SK-N-SH (cell line): ENCODE measurements at regions not wholly inside any gene's neighbourhood (a gene's known extent, or its start where the extent isn't known, plus 50 kb on each side); places are given as distances from the start of the nearest gene placed in this dataset.

Experiments
- EP300 ChIP-seq, 2 experiments: IDR thresholded peaks; 2 replicates each; pipeline versions ENCODE4 v1.4.0 to v1.6.1; 2012; ENCODE audit warnings: borderline replicate concordance in 1 of 2, low read depth in 1 of 2, low read length in 1 of 2
- EZH2phosphoT487 ChIP-seq: fragments of 200-600 bp; sonication (generic); IDR thresholded peaks from 2 replicates; pipeline ENCODE4 v1.6.1; 2017; ENCODE audit warnings: low read depth, mixed run types, mild to moderate bottlenecking, antibody characterized with exemption, moderate library complexity, borderline replicate concordance
- GABPA ChIP-seq: IDR thresholded peaks from 2 replicates; pipeline ENCODE4 v1.4.0; 2012; ENCODE audit warnings: low read depth, mild to moderate bottlenecking
- MXI1 ChIP-seq: IDR thresholded peaks from 2 replicates; pipeline ENCODE4 v1.6.1; 2012; ENCODE audit warnings: mild to moderate bottlenecking, low read depth, low read length, improper control_type of control experiment
- POLR2AphosphoS5 ChIP-seq: IDR thresholded peaks from 2 replicates; pipeline ENCODE4 v1.6.1; 2012; ENCODE audit warnings: low read depth, low read length
- RCOR1 ChIP-seq: fragments of 150-350 bp; IDR thresholded peaks from 2 replicates; pipeline ENCODE4 v1.6.1; 2017; ENCODE audit warnings: antibody characterized with exemption, low read length
- SIN3A ChIP-seq: IDR thresholded peaks from 2 replicates; pipeline ENCODE4 v1.6.1; 2012; ENCODE audit warnings: low read depth, mild to moderate bottlenecking, low read length, moderate library complexity, borderline replicate concordance
- SMC3 ChIP-seq: IDR thresholded peaks from 2 replicates; pipeline ENCODE4 v1.6.1; 2012; ENCODE audit warnings: low read depth, low read length, improper control_type of control experiment
- TAF1 ChIP-seq: IDR thresholded peaks from 2 replicates; pipeline ENCODE4 v1.6.1; 2012; ENCODE audit warnings: low read depth, mild to moderate bottlenecking, low read length, moderate library complexity, borderline replicate concordance
- YY1 ChIP-seq: IDR thresholded peaks from 2 replicates; pipeline ENCODE4 v1.4.0; 2012; ENCODE audit warnings: low read depth, mild to moderate bottlenecking
- TF ChIP-seq, protein P1 (sequence below): IDR thresholded peaks from 2 replicates; pipeline ENCODE4 v1.4.0; 2012; ENCODE audit warnings: low read depth, borderline replicate concordance
- TF ChIP-seq, protein P2 (sequence below): fragments of 200-600 bp; sonication (generic); IDR thresholded peaks from 2 replicates; pipeline ENCODE4 v1.6.1; 2017; ENCODE audit warnings: antibody characterized with exemption, mild to moderate bottlenecking, moderate library complexity
- TF ChIP-seq, protein P3 (sequence below): IDR thresholded peaks from 2 replicates; pipeline ENCODE4 v1.4.0; 2012; ENCODE audit warnings: low read depth

DNA sequence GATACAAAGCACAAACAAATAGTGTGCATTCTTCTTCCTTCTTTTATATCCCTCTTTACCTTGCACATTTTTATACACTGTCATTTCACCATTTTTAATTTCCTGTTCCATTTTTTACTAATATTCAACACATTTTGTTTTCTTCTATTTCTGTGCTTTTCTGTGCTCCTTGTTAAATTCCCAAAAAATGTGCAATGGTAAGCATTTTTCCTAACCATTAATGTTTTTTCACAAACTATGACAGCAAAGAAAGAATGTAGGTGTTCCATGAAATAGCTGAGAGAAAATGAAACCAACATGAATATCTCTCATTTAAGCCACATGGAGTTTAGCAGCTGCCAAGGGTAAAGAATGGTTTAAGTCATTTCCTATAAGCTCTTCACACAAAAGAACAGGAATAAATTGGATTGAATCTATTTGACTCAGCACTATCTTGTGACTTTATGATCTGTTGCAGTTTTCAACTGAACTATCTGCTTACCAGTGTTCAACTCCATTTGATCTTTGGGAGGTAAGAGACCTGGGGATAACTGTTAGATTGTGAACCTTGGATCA lies 145.7 kb upstream of the CDH19 start:
- no peak for TF ChIP-seq POLR2AphosphoS5
- no peak for TF ChIP-seq EZH2phosphoT487
- TF ChIP-seq GABPA: no peak
- TF ChIP-seq, protein P1, sequence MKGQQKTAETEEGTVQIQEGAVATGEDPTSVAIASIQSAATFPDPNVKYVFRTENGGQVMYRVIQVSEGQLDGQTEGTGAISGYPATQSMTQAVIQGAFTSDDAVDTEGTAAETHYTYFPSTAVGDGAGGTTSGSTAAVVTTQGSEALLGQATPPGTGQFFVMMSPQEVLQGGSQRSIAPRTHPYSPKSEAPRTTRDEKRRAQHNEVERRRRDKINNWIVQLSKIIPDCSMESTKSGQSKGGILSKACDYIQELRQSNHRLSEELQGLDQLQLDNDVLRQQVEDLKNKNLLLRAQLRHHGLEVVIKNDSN: no peak
- no peak for TF ChIP-seq SIN3A
- TF ChIP-seq, protein P2, sequence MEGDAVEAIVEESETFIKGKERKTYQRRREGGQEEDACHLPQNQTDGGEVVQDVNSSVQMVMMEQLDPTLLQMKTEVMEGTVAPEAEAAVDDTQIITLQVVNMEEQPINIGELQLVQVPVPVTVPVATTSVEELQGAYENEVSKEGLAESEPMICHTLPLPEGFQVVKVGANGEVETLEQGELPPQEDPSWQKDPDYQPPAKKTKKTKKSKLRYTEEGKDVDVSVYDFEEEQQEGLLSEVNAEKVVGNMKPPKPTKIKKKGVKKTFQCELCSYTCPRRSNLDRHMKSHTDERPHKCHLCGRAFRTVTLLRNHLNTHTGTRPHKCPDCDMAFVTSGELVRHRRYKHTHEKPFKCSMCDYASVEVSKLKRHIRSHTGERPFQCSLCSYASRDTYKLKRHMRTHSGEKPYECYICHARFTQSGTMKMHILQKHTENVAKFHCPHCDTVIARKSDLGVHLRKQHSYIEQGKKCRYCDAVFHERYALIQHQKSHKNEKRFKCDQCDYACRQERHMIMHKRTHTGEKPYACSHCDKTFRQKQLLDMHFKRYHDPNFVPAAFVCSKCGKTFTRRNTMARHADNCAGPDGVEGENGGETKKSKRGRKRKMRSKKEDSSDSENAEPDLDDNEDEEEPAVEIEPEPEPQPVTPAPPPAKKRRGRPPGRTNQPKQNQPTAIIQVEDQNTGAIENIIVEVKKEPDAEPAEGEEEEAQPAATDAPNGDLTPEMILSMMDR: no peak
- TF ChIP-seq SMC3: no peak
- TF ChIP-seq EP300 (IDR thresholded peaks at IDR 0.05; ENCODE audit: borderline replicate concordance in 1 of 2, low read depth in 1 of 2, low read length in 1 of 2): no peak
- no peak for TF ChIP-seq RCOR1
- no peak for TF ChIP-seq TAF1
- TF ChIP-seq MXI1: no peak
- no peak for TF ChIP-seq YY1
- TF ChIP-seq, protein P3, sequence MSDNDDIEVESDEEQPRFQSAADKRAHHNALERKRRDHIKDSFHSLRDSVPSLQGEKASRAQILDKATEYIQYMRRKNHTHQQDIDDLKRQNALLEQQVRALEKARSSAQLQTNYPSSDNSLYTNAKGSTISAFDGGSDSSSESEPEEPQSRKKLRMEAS: no peak
